Hepatocyte (in vitro differentiated cells): ENCODE measurements at regions not wholly inside any gene's neighbourhood (a gene's known extent, or its start where the extent isn't known, plus 50 kb on each side); places are given as distances from the start of the nearest gene placed in this dataset.

ENCODE experiments used
- DNase-seq: peaks from one replicate; pipeline ENCODE4 v3.0.0-alpha.2; 2016; ENCODE audit warnings: low spot score
- H2AFZ ChIP-seq: fragments of 200-600 bp; sonication (generic); 2 replicates; pipeline ENCODE4 v1.6.0; 2016; ENCODE audit warnings: antibody characterized with exemption, mild to moderate bottlenecking
- H3K27ac ChIP-seq: fragments of 200-600 bp; sonication (generic); 2 replicates; pipeline ENCODE4 v1.5.1; 2016; ENCODE audit warnings: mild to moderate bottlenecking
- H3K27me3 ChIP-seq: fragments of 200-600 bp; sonication (generic); 2 replicates; pipeline ENCODE4 v1.6.1; 2016
- H3K36me3 ChIP-seq: fragments of 200-600 bp; sonication (generic); replicated peaks from 2 replicates; pipeline ENCODE4 v1.5.1; 2016; ENCODE audit warnings: low read depth; ENCODE audit not compliant: insufficient read depth
- H3K4me1 ChIP-seq: fragments of 200-600 bp; sonication (generic); 2 replicates; pipeline ENCODE4 v1.5.1; 2016; ENCODE audit warnings: mild to moderate bottlenecking, moderate library complexity; ENCODE audit not compliant: insufficient read depth
- H3K4me2 ChIP-seq: fragments of 200-600 bp; sonication (generic); 2 replicates; pipeline ENCODE4 v1.6.0; 2016
- H3K4me3 ChIP-seq: fragments of 200-600 bp; sonication (generic); 2 replicates; pipeline ENCODE4 v1.5.1; 2016; ENCODE audit warnings: mild to moderate bottlenecking
- H3K79me2 ChIP-seq: fragments of 200-600 bp; sonication (generic); 2 replicates; pipeline ENCODE4 v1.6.0; 2017; ENCODE audit warnings: mild to moderate bottlenecking
- H3K9me2 ChIP-seq: fragments of 200-600 bp; sonication (generic); replicated peaks from 2 replicates; pipeline ENCODE4 v1.6.0; 2017; ENCODE audit warnings: mild to moderate bottlenecking; ENCODE audit not compliant: insufficient read depth
- H3K9me3 ChIP-seq: fragments of 200-600 bp; sonication (generic); 2 replicates; pipeline ENCODE4 v1.5.1; 2016; ENCODE audit warnings: low read depth, mild to moderate bottlenecking
- H4K20me1 ChIP-seq: fragments of 200-600 bp; sonication (generic); 2 replicates; pipeline ENCODE4 v1.6.0; 2016; ENCODE audit warnings: mild to moderate bottlenecking; ENCODE audit not compliant: insufficient read depth, poor library complexity, severe bottlenecking
- CTCF ChIP-seq: fragments of 200-600 bp; sonication (generic); IDR thresholded peaks from 2 replicates; pipeline ENCODE4 v1.5.1; 2016; ENCODE audit warnings: antibody characterized with exemption, mild to moderate bottlenecking; ENCODE audit not compliant: poor library complexity
- EZH2 ChIP-seq: fragments of 200-600 bp; sonication (generic); IDR thresholded peaks from 2 replicates; pipeline ENCODE4 v1.6.1; 2016; ENCODE audit warnings: antibody characterized with exemption, mild to moderate bottlenecking, borderline replicate concordance
- EZH2phosphoT487 ChIP-seq: fragments of 200-600 bp; sonication (generic); IDR thresholded peaks from one replicate; pipeline ENCODE4 v1.6.1; 2018; ENCODE audit warnings: antibody characterized with exemption, mild to moderate bottlenecking, low read depth, moderate library complexity; ENCODE audit not compliant: unreplicated experiment, severe bottlenecking
- WGBS: methylation state at CpG from one replicate; pipeline ENCODE4 v1.1.6; 2016; ENCODE audit warnings: low lambda C conversion rate; ENCODE audit errors: missing lambda C conversion rate; 5-methylcytosine and 5-hydroxymethylcytosine counted together

- Histone ChIP-seq H3K27ac (no peak overlapping the region), H4K20me1 (no peaks in the 10 kb centered on the region), H3K4me1 (no peaks in the 10 kb centered on the region), H3K36me3 (no peaks in the 10 kb centered on the region), H3K4me3 (no peak overlapping the region), H2AFZ (no peak overlapping the region), H3K27me3 (no peaks in the 10 kb centered on the region), H3K9me3 (no peaks in the 10 kb centered on the region), H3K79me2 (no peaks in the 10 kb centered on the region), H3K4me2 (no peak overlapping the region), H3K9me2 (no peaks in the 10 kb centered on the region)
- WGBS, result 78% methylated on average over 3 of the region's 3 CpGs
- no peak for DNase-seq
- no peak for TF ChIP-seq EZH2
- TF ChIP-seq EZH2phosphoT487, result no peak
- no peak for TF ChIP-seq CTCF
Measured at GRCh38 chr10:83666762-83667161, 472.5 kb upstream of the GHITM start.

- H3K9me3 ChIP-seq, result no peaks in the 10 kb centered on the region
- no peaks in the 10 kb centered on the region for H3K4me1 ChIP-seq
- no peak overlapping the region for H3K4me2 ChIP-seq
- no peak for DNase-seq
- TF ChIP-seq CTCF (no peak), EZH2phosphoT487 (no peak), EZH2 (no peak)
- H2AFZ ChIP-seq, result no peak overlapping the region
- no peak overlapping the region for H3K4me3 ChIP-seq
- H4K20me1 ChIP-seq, result no peaks in the 10 kb centered on the region
- no peaks in the 10 kb centered on the region for H3K27me3 ChIP-seq
- no peaks in the 10 kb centered on the region for H3K79me2 ChIP-seq
- no peaks in the 10 kb centered on the region for H3K9me2 ChIP-seq
- 100% methylated on average over 1 of the region's 1 CpG for WGBS
- no peak overlapping the region for H3K27ac ChIP-seq
- no peaks in the 10 kb centered on the region for H3K36me3 ChIP-seq
Measured at GRCh38 chr10:83667594-83667993, 471.7 kb upstream of the GHITM start.

GRCh38 chr10:83673316-83673715 lies 466.0 kb upstream of the GHITM start:
- Histone ChIP-seq H3K4me3 (no peak overlapping the region), H3K4me1 (peaks cover 7% of the 10 kb centered on the region), H3K79me2 (no peaks in the 10 kb centered on the region), H3K36me3 (no peaks in the 10 kb centered on the region), H3K27ac (no peak overlapping the region), H2AFZ (no peak overlapping the region), H4K20me1 (no peaks in the 10 kb centered on the region), H3K27me3 (no peaks in the 10 kb centered on the region), H3K9me2 (no peaks in the 10 kb centered on the region), H3K9me3 (no peaks in the 10 kb centered on the region), H3K4me2 (no peak overlapping the region)
- TF ChIP-seq CTCF, result no peak
- TF ChIP-seq EZH2, result no peak
- no peak for TF ChIP-seq EZH2phosphoT487
- WGBS, result 78% methylated on average over 3 of the region's 3 CpGs
- DNase-seq, result no peak

GRCh38 chr10:83677795-83678194 lies 461.5 kb upstream of the GHITM start:
- WGBS, result 40% methylated on average over 4 of the region's 4 CpGs
- TF ChIP-seq CTCF (no peak), EZH2phosphoT487 (no peak), EZH2 (no peak)

More at GRCh38 chr10:83677795-83678194, 461.5 kb upstream of the GHITM start:
- DNase-seq, result peak; percentile 32
- Histone ChIP-seq H3K4me2 (no peak overlapping the region), H3K79me2 (no peaks in the 10 kb centered on the region), H3K9me2 (no peaks in the 10 kb centered on the region), H3K4me1 (peaks cover 7% of the 10 kb centered on the region), H2AFZ (no peak overlapping the region), H3K27ac (no peak overlapping the region), H4K20me1 (no peaks in the 10 kb centered on the region), H3K4me3 (no peak overlapping the region), H3K9me3 (no peaks in the 10 kb centered on the region), H3K36me3 (no peaks in the 10 kb centered on the region), H3K27me3 (no peaks in the 10 kb centered on the region)
